T-helper 1 cell treated with Interleukin-12 subunit alpha and Interleukin-12 subunit beta and Interleukin-4 antibody, amounts not matched to agents 30 ng/mL and 1 ng/mL, for 36 hours (primary cell): ENCODE measurements at regions not wholly inside any gene's neighbourhood (a gene's known extent, or its start where the extent isn't known, plus 50 kb on each side); places are given as distances from the start of the nearest gene placed in this dataset.
"Not testable (repeated sequence)": the region's sequence is repeated elsewhere in the genome, so short reads cannot be mapped to it uniquely, and the experiment has no call there.

Source experiments
- intact Hi-C: fragments of 100-400 bp; cut with micrococcal nuclease; formaldehyde crosslinking; loops from one replicate; pipeline ENCODE4 v1.15.1; 2024

DNA sequence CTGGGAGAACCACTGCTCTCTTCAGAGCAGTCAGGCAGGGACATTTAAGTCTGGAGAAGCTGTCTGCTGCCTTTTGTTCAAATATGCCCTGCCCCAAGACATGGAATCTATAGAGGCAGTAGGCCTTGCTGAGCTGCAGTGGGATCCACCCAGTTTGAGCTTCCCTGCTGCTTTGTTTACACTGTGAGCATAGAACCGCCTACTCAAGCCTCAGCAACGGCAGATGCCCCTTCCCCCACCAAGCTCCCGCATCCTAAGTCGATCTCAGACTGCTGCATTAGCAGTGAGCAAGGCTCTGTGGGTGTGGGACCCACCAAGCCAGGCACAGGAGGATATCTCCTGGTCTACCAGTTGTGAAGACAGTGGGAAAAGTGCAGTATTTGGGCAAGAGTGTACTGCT, 54.6 kb upstream of the POGK start:
- intact Hi-C loops = not testable (repeated sequence)

DNA sequence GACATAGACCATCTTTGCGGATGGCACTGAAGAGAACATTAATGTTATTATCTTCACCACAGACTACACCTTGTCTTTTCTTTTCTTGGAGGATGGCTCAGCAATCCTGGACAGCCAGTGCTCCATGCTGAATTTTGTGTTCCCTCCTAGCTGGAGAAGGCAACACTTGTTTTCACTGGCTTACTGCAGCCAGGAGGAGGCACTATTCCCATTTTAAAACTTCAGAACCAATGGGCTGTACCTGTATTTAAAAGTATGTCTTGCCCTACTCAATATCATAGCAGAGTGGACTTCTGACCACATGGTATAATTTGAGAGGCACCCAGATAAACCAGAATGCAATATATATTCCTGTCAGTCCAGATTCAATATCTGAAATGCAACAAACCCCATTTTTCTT, 53.3 kb upstream of the POGK start:
- intact Hi-C loops = loop anchor here (1.0 kb wide), 1 partner anchor 272 kb away; no protein-coding TSS in a partner anchor

DNA sequence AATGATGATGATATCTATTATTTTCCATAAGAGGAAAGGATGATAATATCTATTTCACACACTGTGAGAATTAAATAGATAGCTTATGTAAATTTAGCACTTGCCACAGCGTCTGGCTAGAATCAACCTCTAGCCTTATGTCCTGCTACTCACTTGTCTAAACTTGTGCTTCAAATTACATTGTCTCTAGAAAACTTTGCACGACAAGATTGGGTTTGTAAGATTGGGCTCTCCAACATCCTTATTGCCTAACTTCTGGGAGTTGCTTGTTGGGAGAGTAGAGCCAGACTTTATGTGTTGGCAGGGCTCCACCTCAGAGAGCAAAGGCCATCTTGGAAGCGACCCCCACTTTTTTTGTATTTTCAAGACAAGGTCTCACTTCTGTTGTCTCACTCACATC, 50.0 kb upstream of the POGK start:
- intact Hi-C loops = no loop called here
